Endothelial cell (in vitro differentiated cells): ENCODE measurements at regions not wholly inside any gene's neighbourhood (a gene's known extent, or its start where the extent isn't known, plus 50 kb on each side); places are given as distances from the start of the nearest gene placed in this dataset.
"Not testable (repeated sequence)": the region's sequence is repeated elsewhere in the genome, so short reads cannot be mapped to it uniquely, and the experiment has no call there.

Experiments used
- DNase-seq: peaks from one replicate; pipeline ENCODE4 v3.0.0; 2021; ENCODE audit warnings: low spot score
- H3K27ac Mint-ChIP-seq: one replicate; pipeline ENCODE4 v1.8.0; 2021; ENCODE audit warnings: mixed read lengths, inconsistent platforms; ENCODE audit not compliant: unreplicated experiment
- H3K27me3 Mint-ChIP-seq: one replicate; pipeline ENCODE4 v1.8.0; 2021; ENCODE audit warnings: mild to moderate bottlenecking, moderate library complexity, mixed read lengths, inconsistent platforms; ENCODE audit not compliant: unreplicated experiment
- H3K36me3 Mint-ChIP-seq: one replicate; pipeline ENCODE4 v1.8.0; 2021; ENCODE audit warnings: mild to moderate bottlenecking, low read depth, mixed read lengths, inconsistent platforms; ENCODE audit not compliant: unreplicated experiment
- H3K4me1 Mint-ChIP-seq: one replicate; pipeline ENCODE4 v1.8.0; 2021; ENCODE audit warnings: mild to moderate bottlenecking, mixed read lengths, inconsistent platforms; ENCODE audit not compliant: unreplicated experiment
- H3K4me3 Mint-ChIP-seq: one replicate; pipeline ENCODE4 v1.8.0; 2021; ENCODE audit warnings: mild to moderate bottlenecking, mixed read lengths, inconsistent platforms; ENCODE audit not compliant: unreplicated experiment
- H3K9me3 Mint-ChIP-seq: one replicate; pipeline ENCODE4 v1.8.0; 2021; ENCODE audit warnings: mixed read lengths, inconsistent platforms; ENCODE audit not compliant: unreplicated experiment
- TF ChIP-seq, protein P1 (sequence below): fragments of 200-600 bp; sonication (generic); IDR thresholded peaks from one replicate; pipeline ENCODE4 v1.5.0; 2021; ENCODE audit warnings: antibody characterized with exemption; ENCODE audit not compliant: unreplicated experiment

DNA sequence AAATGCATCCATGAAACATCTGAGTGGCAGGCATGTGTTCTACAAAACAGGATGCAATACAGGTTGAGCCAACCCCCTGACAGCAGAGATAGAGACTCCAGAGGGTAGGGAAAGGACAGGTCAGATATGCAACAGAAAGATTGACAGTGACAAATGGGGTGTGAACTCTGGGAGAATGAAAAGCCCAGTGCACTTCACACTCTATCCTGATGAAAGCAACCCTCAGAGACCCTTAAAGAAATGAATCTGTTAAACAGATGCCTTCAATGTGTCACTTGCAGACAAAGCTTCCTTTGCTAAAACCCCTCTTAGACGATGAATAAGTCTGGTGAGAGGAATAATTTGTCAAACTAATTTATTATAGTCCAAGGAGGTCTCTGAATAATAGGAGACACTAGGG is 89.9 kb downstream of the RFPL4B start:
- H3K27me3 Mint-ChIP-seq, result no peaks in the 10 kb centered on the region
- no peaks in the 10 kb centered on the region for H3K36me3 Mint-ChIP-seq
- H3K27ac Mint-ChIP-seq, result no peak overlapping the region
- TF ChIP-seq, protein P1, sequence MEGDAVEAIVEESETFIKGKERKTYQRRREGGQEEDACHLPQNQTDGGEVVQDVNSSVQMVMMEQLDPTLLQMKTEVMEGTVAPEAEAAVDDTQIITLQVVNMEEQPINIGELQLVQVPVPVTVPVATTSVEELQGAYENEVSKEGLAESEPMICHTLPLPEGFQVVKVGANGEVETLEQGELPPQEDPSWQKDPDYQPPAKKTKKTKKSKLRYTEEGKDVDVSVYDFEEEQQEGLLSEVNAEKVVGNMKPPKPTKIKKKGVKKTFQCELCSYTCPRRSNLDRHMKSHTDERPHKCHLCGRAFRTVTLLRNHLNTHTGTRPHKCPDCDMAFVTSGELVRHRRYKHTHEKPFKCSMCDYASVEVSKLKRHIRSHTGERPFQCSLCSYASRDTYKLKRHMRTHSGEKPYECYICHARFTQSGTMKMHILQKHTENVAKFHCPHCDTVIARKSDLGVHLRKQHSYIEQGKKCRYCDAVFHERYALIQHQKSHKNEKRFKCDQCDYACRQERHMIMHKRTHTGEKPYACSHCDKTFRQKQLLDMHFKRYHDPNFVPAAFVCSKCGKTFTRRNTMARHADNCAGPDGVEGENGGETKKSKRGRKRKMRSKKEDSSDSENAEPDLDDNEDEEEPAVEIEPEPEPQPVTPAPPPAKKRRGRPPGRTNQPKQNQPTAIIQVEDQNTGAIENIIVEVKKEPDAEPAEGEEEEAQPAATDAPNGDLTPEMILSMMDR, result no peak
- H3K4me1 Mint-ChIP-seq, result peaks cover 6% of the 10 kb centered on the region
- no peaks in the 10 kb centered on the region for H3K9me3 Mint-ChIP-seq
- no peak for DNase-seq
- H3K4me3 Mint-ChIP-seq, result no peak overlapping the region

DNA sequence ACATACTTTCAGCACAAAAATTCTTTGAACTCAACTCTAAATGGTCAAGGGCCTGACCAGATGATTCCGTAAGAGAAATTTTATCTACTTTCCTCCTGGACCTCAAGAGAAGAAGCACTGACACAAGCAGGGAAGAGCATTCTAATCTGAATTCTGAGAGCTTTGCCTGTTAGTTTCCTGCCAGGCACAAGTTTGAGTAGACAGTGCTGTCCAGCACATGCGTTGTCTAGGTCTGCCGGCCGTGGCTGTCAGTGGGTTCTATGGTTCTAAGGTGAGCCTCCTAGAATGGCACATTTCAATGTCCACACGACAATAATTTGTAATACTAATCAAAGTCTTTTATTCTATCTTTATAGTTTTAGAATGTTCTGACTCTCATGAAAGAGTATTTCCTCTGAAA is 91.9 kb downstream of the RFPL4B start:
- Mint-ChIP-seq H3K27me3 (no peaks in the 10 kb centered on the region), H3K9me3 (no peaks in the 10 kb centered on the region), H3K36me3 (no peaks in the 10 kb centered on the region), H3K4me3 (no peak overlapping the region), H3K4me1 (peaks cover 6% of the 10 kb centered on the region), H3K27ac (no peak overlapping the region)
- DNase-seq, result no peak
- TF ChIP-seq, protein P1, result no peak

DNA sequence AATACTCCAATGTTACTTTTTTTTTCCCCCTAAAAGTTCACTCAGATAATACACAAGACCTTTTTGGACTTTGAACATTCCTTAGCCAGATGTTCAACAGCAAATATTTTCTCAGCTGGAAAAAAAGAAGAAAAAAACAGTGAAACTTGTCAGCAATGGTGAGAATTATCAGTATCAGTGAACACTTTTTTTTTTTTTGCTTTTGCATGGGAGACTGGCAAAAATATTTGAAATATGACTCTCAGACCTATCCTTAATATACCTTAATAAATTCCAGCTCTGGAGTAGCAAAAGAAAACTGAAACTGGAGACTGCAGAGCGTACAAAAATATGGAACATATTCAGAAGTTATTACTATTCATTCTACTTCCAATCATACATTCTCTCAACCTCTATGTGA is 92.3 kb downstream of the RFPL4B start:
- Mint-ChIP-seq H3K4me3 (no peak overlapping the region), H3K36me3 (no peaks in the 10 kb centered on the region), H3K27me3 (no peaks in the 10 kb centered on the region), H3K27ac (no peak overlapping the region), H3K4me1 (peaks cover 6% of the 10 kb centered on the region), H3K9me3 (no peaks in the 10 kb centered on the region)
- TF ChIP-seq, protein P1, result no peak
- no peak for DNase-seq

DNA sequence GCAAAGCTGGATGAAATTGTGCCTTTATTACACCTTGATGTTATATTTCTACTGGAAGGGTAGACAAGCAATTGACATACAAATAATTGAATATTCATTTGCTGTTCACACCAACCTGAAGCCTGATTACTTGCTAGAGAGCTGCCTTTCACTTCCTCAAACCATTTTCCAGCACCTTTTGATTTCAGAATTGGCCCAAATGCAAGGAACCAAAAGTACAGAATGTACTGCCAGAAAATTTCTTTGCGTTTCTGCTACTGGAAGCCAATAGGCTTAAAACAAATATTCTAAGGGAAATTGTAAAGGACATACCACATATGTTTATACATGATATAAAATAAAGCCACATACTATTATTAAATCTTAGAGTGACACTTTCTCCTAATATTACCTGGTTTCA is 94.5 kb downstream of the RFPL4B start:
- Mint-ChIP-seq H3K9me3 (no peaks in the 10 kb centered on the region), H3K4me1 (peaks cover 6% of the 10 kb centered on the region), H3K27me3 (no peaks in the 10 kb centered on the region), H3K27ac (no peak overlapping the region), H3K36me3 (no peaks in the 10 kb centered on the region), H3K4me3 (no peak overlapping the region)
- TF ChIP-seq, protein P1, result no peak
- no peak for DNase-seq

DNA sequence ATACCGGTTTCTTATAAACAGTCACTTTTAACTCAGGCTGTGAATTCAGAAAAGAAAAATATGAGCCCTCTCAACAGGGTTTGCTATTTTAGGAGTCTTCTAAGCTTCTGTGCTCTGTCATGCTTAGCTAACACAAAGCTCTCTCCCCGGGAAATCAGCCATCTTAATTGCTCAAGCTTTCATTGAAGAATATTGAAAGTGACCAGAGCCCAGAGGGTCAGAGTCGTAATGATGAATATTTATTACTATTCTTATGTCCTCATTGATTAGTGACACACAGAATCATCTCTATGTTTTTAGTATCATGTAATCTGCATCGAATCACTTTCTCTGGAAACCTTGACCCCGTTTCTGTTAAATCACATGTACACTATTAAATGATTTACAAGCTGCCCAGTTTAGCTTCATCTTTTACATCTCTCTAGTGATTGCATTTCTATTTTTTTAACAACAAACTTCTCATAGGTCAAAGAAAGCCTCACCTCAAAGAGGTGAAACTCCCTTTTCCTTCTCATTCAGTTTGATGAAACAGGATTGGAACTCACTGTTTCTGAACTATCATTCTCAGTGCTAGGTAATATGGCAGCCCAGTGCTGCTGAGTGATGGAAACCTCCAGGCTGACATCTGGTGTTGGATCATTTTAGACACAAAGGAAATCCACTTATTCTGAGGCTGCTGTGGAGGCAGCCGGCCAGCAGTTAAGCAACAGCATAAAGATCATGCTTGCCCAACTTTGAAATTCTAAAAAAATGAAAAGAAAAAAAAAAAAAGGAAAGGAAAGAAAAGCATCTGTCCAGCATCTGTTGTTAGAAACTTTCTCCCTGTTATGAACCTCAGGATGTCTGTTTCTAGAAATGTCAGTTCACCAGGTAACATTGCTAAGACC is 96.3 kb downstream of the RFPL4B start:
- no peak overlapping the region for H3K4me3 Mint-ChIP-seq
- TF ChIP-seq, protein P1, result no peak

DNA sequence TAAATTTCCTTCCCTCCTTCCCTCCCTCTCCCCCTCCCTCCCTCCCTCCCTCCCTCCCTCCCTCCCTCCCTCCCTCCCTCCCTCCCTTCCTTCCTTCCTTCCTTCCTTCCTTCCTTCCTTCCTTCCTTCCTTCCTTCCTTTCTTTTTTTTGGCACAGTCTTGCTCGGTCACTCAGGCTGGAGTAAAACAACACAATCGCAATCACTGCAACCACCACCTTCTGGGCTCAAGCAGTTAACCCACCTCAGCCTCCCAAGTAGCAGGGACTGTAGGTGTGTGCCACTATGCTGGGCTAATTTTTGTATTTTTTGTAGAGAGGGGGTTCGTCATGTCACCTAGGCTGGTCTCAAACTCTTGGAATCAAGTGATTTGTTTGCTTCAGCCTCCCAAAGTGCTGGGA is 101.7 kb downstream of the RFPL4B start:
- H3K36me3 Mint-ChIP-seq, H3K4me3 Mint-ChIP-seq, H3K4me1 Mint-ChIP-seq, H3K27ac Mint-ChIP-seq, H3K9me3 Mint-ChIP-seq, DNase-seq, H3K27me3 Mint-ChIP-seq: not testable (repeated sequence)

More for the DNA sequence above, 96.3 kb downstream of the RFPL4B start:
- Mint-ChIP-seq H3K9me3 (no peaks in the 10 kb centered on the region), H3K4me1 (no peaks in the 10 kb centered on the region), H3K36me3 (no peaks in the 10 kb centered on the region), H3K27ac (no peak overlapping the region), H3K27me3 (no peaks in the 10 kb centered on the region)
- DNase-seq, result no peak
